GM23248 (cell line): ENCODE measurements at regions not wholly inside any gene's neighbourhood (a gene's known extent, or its start where the extent isn't known, plus 50 kb on each side); places are given as distances from the start of the nearest gene placed in this dataset.

Source experiments
- EZH2 ChIP-seq: fragments of 200-600 bp; sonication (generic); IDR thresholded peaks from 2 replicates; pipeline ENCODE4 v1.6.1; 2018; ENCODE audit warnings: antibody characterized with exemption, mild to moderate bottlenecking; ENCODE audit not compliant: insufficient read depth, poor library complexity, severe bottlenecking
- EZH2phosphoT487 ChIP-seq: fragments of 200-600 bp; sonication (generic); IDR thresholded peaks from 2 replicates; pipeline ENCODE4 v1.6.1; 2018; ENCODE audit warnings: antibody characterized with exemption, moderate library complexity, mild to moderate bottlenecking, low read depth; ENCODE audit not compliant: insufficient read depth

GRCh38 chr2:33785201-33786106 lies 186.4 kb upstream of the FAM98A start:
- TF ChIP-seq EZH2 (no peak), EZH2phosphoT487 (no peak)
